Endodermal cell (in vitro differentiated cells): ENCODE measurements at regions not wholly inside any gene's neighbourhood (a gene's known extent, or its start where the extent isn't known, plus 50 kb on each side); places are given as distances from the start of the nearest gene placed in this dataset.

Experiments used
- DNase-seq: peaks from one replicate; pipeline ENCODE4 v3.0.0-alpha.2; 2017
- H3K27ac ChIP-seq: 2 replicates; pipeline ENCODE4 v1.5.1; 2013; ENCODE audit warnings: mild to moderate bottlenecking, low read depth, low read length, moderate library complexity
- H3K27me3 ChIP-seq: 2 replicates; pipeline ENCODE4 v1.6.1; 2013; ENCODE audit warnings: mild to moderate bottlenecking, low read length, moderate library complexity; ENCODE audit not compliant: insufficient read depth, control insufficient read depth, poor library complexity, severe bottlenecking
- H3K36me3 ChIP-seq: 2 replicates; pipeline ENCODE4 v1.7.0; 2013; ENCODE audit warnings: mild to moderate bottlenecking, low read length, moderate library complexity; ENCODE audit not compliant: control insufficient read depth, insufficient read depth
- H3K4me1 ChIP-seq: one replicate; pipeline ENCODE4 v1.7.0; 2013; ENCODE audit warnings: low read length; ENCODE audit not compliant: control insufficient read depth, insufficient read depth
- H3K4me3 ChIP-seq: 2 replicates; pipeline ENCODE4 v1.5.1; 2013; ENCODE audit warnings: mild to moderate bottlenecking, low read length, moderate library complexity
- H3K9ac ChIP-seq: 2 replicates; pipeline ENCODE4 v1.6.1; 2013; ENCODE audit warnings: mild to moderate bottlenecking, low read length, moderate library complexity; ENCODE audit not compliant: poor library complexity, severe bottlenecking; ENCODE audit errors: extremely low read depth
- H3K9me3 ChIP-seq: 2 replicates; pipeline ENCODE4 v1.6.1; 2013; ENCODE audit warnings: mild to moderate bottlenecking, low read length, moderate library complexity; ENCODE audit not compliant: control insufficient read depth
- H3K27ac Mint-ChIP-seq: 2 replicates; pipeline ENCODE4 v1.8.0; 2020; ENCODE audit warnings: mixed read lengths
- H3K27me3 Mint-ChIP-seq: 2 replicates; pipeline ENCODE4 v1.8.0; 2021; ENCODE audit warnings: mild to moderate bottlenecking, mixed read lengths; ENCODE audit not compliant: insufficient read depth
- H3K36me3 Mint-ChIP-seq: 2 replicates; pipeline ENCODE4 v1.8.0; 2020; ENCODE audit warnings: low read depth, mixed read lengths
- H3K4me1 Mint-ChIP-seq: 2 replicates; pipeline ENCODE4 v1.8.0; 2020; ENCODE audit warnings: mixed read lengths
- H3K4me3 Mint-ChIP-seq: 2 replicates; pipeline ENCODE4 v1.8.0; 2020; ENCODE audit warnings: mild to moderate bottlenecking, moderate library complexity, mixed read lengths
- H3K9me3 Mint-ChIP-seq: 2 replicates; pipeline ENCODE4 v1.8.0; 2020; ENCODE audit warnings: mild to moderate bottlenecking, mixed read lengths
- CTCF ChIP-seq: fragments of 200-600 bp; sonication (generic); conservative IDR thresholded peaks from 2 replicates; pipeline ENCODE4 v1.5.0; 2021; ENCODE audit warnings: antibody characterized with exemption, mild to moderate bottlenecking
- WGBS, 2 experiments: methylation state at CpG; one replicate each; pipeline versions ENCODE4 v1.1.5 to v1.1.7; 2013; ENCODE audit warnings: missing lambda C conversion rate in 2 of 2, mixed read lengths in 1 of 2; ENCODE audit not compliant: insufficient coverage in 1 of 2, insufficient read length in 1 of 2; 5-methylcytosine and 5-hydroxymethylcytosine counted together

- no peak for TF ChIP-seq CTCF
- Histone ChIP-seq H3K9ac (no peak overlapping the region), H3K36me3 (no peaks in the 10 kb centered on the region), H3K27ac (no peak overlapping the region), H3K4me1 (no peaks in the 10 kb centered on the region), H3K9me3 (no peaks in the 10 kb centered on the region), H3K4me3 (no peak overlapping the region), H3K27me3 (peaks cover 91% of the 10 kb centered on the region)
- Mint-ChIP-seq H3K4me1 (peaks cover 6% of the 10 kb centered on the region), H3K27ac (no peak overlapping the region), H3K9me3 (no peaks in the 10 kb centered on the region), H3K36me3 (no peaks in the 10 kb centered on the region), H3K4me3 (no peak overlapping the region), H3K27me3 (peaks cover 76% of the 10 kb centered on the region)
- WGBS, 2 experiments, result 93 to 94% methylated on average over 2 of the region's 2 CpGs
- DNase-seq, result no peak
These were observed 142.8 kb downstream of the SLIT2 start for GRCh38 chr4:20394512-20394911.

- Mint-ChIP-seq H3K4me1 (peaks cover 6% of the 10 kb centered on the region), H3K27ac (no peak overlapping the region), H3K4me3 (no peak overlapping the region), H3K27me3 (peaks cover 78% of the 10 kb centered on the region), H3K9me3 (no peaks in the 10 kb centered on the region), H3K36me3 (no peaks in the 10 kb centered on the region)
- WGBS, 2 experiments, result 23 to 39% methylated on average over 2 to 3 of the region's 3 CpGs
- Histone ChIP-seq H3K27ac (no peak overlapping the region), H3K9me3 (no peaks in the 10 kb centered on the region), H3K4me1 (no peaks in the 10 kb centered on the region), H3K9ac (no peak overlapping the region), H3K27me3 (peaks cover 91% of the 10 kb centered on the region), H3K4me3 (no peak overlapping the region), H3K36me3 (no peaks in the 10 kb centered on the region)
- TF ChIP-seq CTCF, result peak; percentile 89
- peak; percentile 90 for DNase-seq
These were observed 143.6 kb downstream of the SLIT2 start for GRCh38 chr4:20395160-20395773.

GRCh38 chr4:20403290-20403689 is 151.6 kb downstream of the SLIT2 start:
- no peak for TF ChIP-seq CTCF
- no peaks in the 10 kb centered on the region for H3K36me3 ChIP-seq
- no peak for DNase-seq
- H3K36me3 Mint-ChIP-seq, result no peaks in the 10 kb centered on the region
- no peaks in the 10 kb centered on the region for H3K9me3 ChIP-seq
- WGBS, 2 experiments, result 46% methylated on average over 2 of the region's 2 CpGs; no CpG with 5 or more reads in 1 of the 2 experiments
- H3K27me3 Mint-ChIP-seq, result peaks cover 66% of the 10 kb centered on the region
- H3K9ac ChIP-seq, result no peak overlapping the region
- H3K4me1 Mint-ChIP-seq, result peaks cover 2% of the 10 kb centered on the region
- H3K27ac Mint-ChIP-seq, result no peak overlapping the region
- peaks cover 91% of the 10 kb centered on the region for H3K27me3 ChIP-seq
- no peak overlapping the region for H3K4me3 Mint-ChIP-seq
- H3K4me1 ChIP-seq, result no peaks in the 10 kb centered on the region
- H3K9me3 Mint-ChIP-seq, result no peaks in the 10 kb centered on the region
- H3K27ac ChIP-seq, result no peak overlapping the region
- no peak overlapping the region for H3K4me3 ChIP-seq
